Adrenal gland (tissue), 9 donors: ENCODE measurements at regions not wholly inside any gene's neighbourhood (a gene's known extent, or its start where the extent isn't known, plus 50 kb on each side); places are given as distances from the start of the nearest gene placed in this dataset.

Experiments
- DNase-seq, 7 donors: peaks; one replicate each; pipeline ENCODE4 v3.0.0-alpha.2; 2019 to 2020
- H3K27ac ChIP-seq, 5 donors: fragments of 200-600 bp; sonication (generic) in 4 of 5; 1 replicate in 3 of 5; 2 replicates in 2 of 5; pipeline versions ENCODE4 v1.5.1 to v1.8.0; 2016 to 2020; ENCODE audit warnings: mild to moderate bottlenecking in 1 of 5
- H3K27me3 ChIP-seq: fragments of 200-600 bp; 2 replicates; pipeline ENCODE4 v1.8.0; 2021
- H3K36me3 ChIP-seq, 2 donors: fragments of 200-600 bp; replicated peaks in 1 of 2; 1 replicate in 1 of 2; 2 replicates in 1 of 2; pipeline versions ENCODE4 v1.5.1 to v1.8.0; 2018 to 2022
- H3K4me1 ChIP-seq, 2 donors: fragments of 200-600 bp; replicated peaks in 1 of 2; 1 replicate in 1 of 2; 2 replicates in 1 of 2; pipeline versions ENCODE4 v1.5.1 to v1.8.0; 2018 to 2021
- H3K4me3 ChIP-seq, 4 donors: fragments of 200-600 bp; sonication (generic) in 3 of 4; one replicate each; pipeline ENCODE4 v1.5.1; 2016 to 2018
- H3K9me3 ChIP-seq, 3 donors: fragments of 200-600 bp; sonication (generic) in 1 of 3; replicated peaks in 1 of 3; 1 replicate in 2 of 3; 2 replicates in 1 of 3; pipeline versions ENCODE4 v1.5.1 to v1.8.0; 2016 to 2021
- CTCF ChIP-seq, 6 experiments: fragments of 450-650 bp in 4 of 6; fragments of 200-600 bp in 2 of 6; sonication (generic) in 1 of 6; IDR thresholded peaks; 1 replicate in 5 of 6; 2 replicates in 1 of 6; pipeline versions ENCODE4 v1.5.1 to v1.8.0; 2016 to 2021; ENCODE audit warnings: antibody characterized with exemption in 6 of 6, mild to moderate bottlenecking in 2 of 6, moderate library complexity in 1 of 6
- POLR2A ChIP-seq, 2 donors: fragments of 450-650 bp; IDR thresholded peaks; one replicate each; pipeline ENCODE4 v1.6.1; 2017; ENCODE audit warnings: antibody characterized with exemption in 2 of 2, mild to moderate bottlenecking in 2 of 2, moderate library complexity in 1 of 2
- WGBS, 4 donors: extraction: QIAGEN DNeasy Blood & Tissue Kit in 2 of 4; methylation state at CpG; one replicate each; pipeline versions ENCODE4 v1.1.5 to v1.1.7; 2013 to 2017; 5-methylcytosine and 5-hydroxymethylcytosine counted together
- intact Hi-C, 2 donors: fragments of 100-400 bp; cut with DNase I; formaldehyde crosslinking; loops; one replicate each; pipeline versions ENCODE4 v1.14.1 to v1.15.0; 2022 to 2023
- donor health status: healthy with polysubstance abuse.
- donor health status: Bipolar disorder and iron deficiency.
- donor health status: DM: yes; HTN: yes; CAD: no.
- donor health status: DM: no; HTN: no; CAD: no.
- donor health status: DM: no; HTN: no; CAD: no.

- H3K27me3 ChIP-seq: no peaks in the 10 kb centered on the region
- TF ChIP-seq POLR2A (IDR thresholded peaks at IDR 0.05) (no peak), CTCF (IDR thresholded peaks at IDR 0.05) (no peak)
- H3K36me3 ChIP-seq: no peaks in the 10 kb centered on the region
- 46 to 59% (median 51%) methylated on average over 2 of the region's 2 CpGs for WGBS, 4 donors
- no peak for DNase-seq
- H3K27ac ChIP-seq: no peak overlapping the region
- no peaks in the 10 kb centered on the region for H3K4me1 ChIP-seq
- intact Hi-C loops: no loop called here
- H3K9me3 ChIP-seq: no peaks in the 10 kb centered on the region
- H3K4me3 ChIP-seq: no peak overlapping the region
These were observed 561.8 kb upstream of the DAB2 start for GRCh38 chr5:39986614-39987013.

- H3K4me1 ChIP-seq: no peaks in the 10 kb centered on the region
- no peak for DNase-seq
- H3K27ac ChIP-seq: no peak overlapping the region
- H3K27me3 ChIP-seq: no peaks in the 10 kb centered on the region
- TF ChIP-seq POLR2A (IDR thresholded peaks at IDR 0.05): no peak
- TF ChIP-seq CTCF (IDR thresholded peaks at IDR 0.05): no peak
- 54 to 73% (median 68%) methylated on average over 1 of the region's 1 CpG for WGBS, 4 donors
- intact Hi-C loops: no loop called here
- no peaks in the 10 kb centered on the region for H3K36me3 ChIP-seq
- H3K4me3 ChIP-seq: no peak overlapping the region
- H3K9me3 ChIP-seq: no peaks in the 10 kb centered on the region
These were observed 555.3 kb upstream of the DAB2 start for GRCh38 chr5:39980056-39980455.

- Histone ChIP-seq H3K36me3 (no peaks in the 10 kb centered on the region), H3K9me3 (no peaks in the 10 kb centered on the region), H3K27ac (no peak overlapping the region), H3K4me3 (no peak overlapping the region), H3K27me3 (no peaks in the 10 kb centered on the region), H3K4me1 (no peaks in the 10 kb centered on the region)
- intact Hi-C loops: no loop called here
- DNase-seq: no peak
- 61 to 81% (median 79%) methylated on average over 3 of the region's 3 CpGs for WGBS, 4 donors
- TF ChIP-seq CTCF (IDR thresholded peaks at IDR 0.05): no peak
These were observed 552.4 kb upstream of the DAB2 start for GRCh38 chr5:39977066-39977655.

- H3K27me3 ChIP-seq: no peaks in the 10 kb centered on the region
- 75 to 96% (median 79%) methylated on average over 2 of the region's 2 CpGs for WGBS, 4 donors
- TF ChIP-seq POLR2A (IDR thresholded peaks at IDR 0.05) (no peak), CTCF (IDR thresholded peaks at IDR 0.05) (no peak)
- H3K4me1 ChIP-seq: no peaks in the 10 kb centered on the region
- intact Hi-C loops: no loop called here
- no peaks in the 10 kb centered on the region for H3K36me3 ChIP-seq
- H3K4me3 ChIP-seq: no peak overlapping the region
- no peak overlapping the region for H3K27ac ChIP-seq
- DNase-seq: no peak
- H3K9me3 ChIP-seq: no peaks in the 10 kb centered on the region
These were observed 545.5 kb upstream of the DAB2 start for GRCh38 chr5:39970117-39970798.
